ENCODE measurements at regions not wholly inside any gene's neighbourhood (a gene's known extent, or its start where the extent isn't known, plus 50 kb on each side); places are given as distances from the start of the nearest gene placed in this dataset.
A peak's percentile ranks its signal among the peaks of the same experiment; 100 is the strongest.

GRCh38 chr3:194282436-194283122, 68.5 kb downstream of the CPN2 start:
- no peak for TF ChIP-seq CTCF (IDR thresholded peaks at IDR 0.05)
- no peak overlapping the region for H3K27ac ChIP-seq

GRCh38 chr3:194283221-194284006, 67.7 kb downstream of the CPN2 start:
- TF ChIP-seq CTCF (IDR thresholded peaks at IDR 0.05): no peak
- Histone ChIP-seq H3K9ac (no peak overlapping the region), H3K4me2 (ENCODE audit: low read length) (no peak overlapping the region), H2AFZ (no peak overlapping the region), H3K4me1 (peaks cover 16% of the 10 kb centered on the region), H3K9me3 (ENCODE audit: control insufficient read depth, low read length) (no peaks in the 10 kb centered on the region), H3K79me2 (no peaks in the 10 kb centered on the region), H3K27me3 (ENCODE audit: control insufficient read depth, insufficient read depth, low read length) (no peaks in the 10 kb centered on the region), H3K36me3 (ENCODE audit: control insufficient read depth, insufficient read depth, low read length) (no peaks in the 10 kb centered on the region), H3K4me3 (ENCODE audit: low read depth, low read length) (no peak overlapping the region), H3K27ac (no peak overlapping the region)

More at GRCh38 chr3:194282436-194283122, 68.5 kb downstream of the CPN2 start:
- Histone ChIP-seq H3K4me1 (peaks cover 24% of the 10 kb centered on the region), H3K9me3 (ENCODE audit: control insufficient read depth, low read length) (no peaks in the 10 kb centered on the region), H3K79me2 (no peaks in the 10 kb centered on the region), H2AFZ (peak overlapping the region; percentile 41), H3K4me2 (ENCODE audit: low read length) (no peak overlapping the region), H3K27me3 (ENCODE audit: control insufficient read depth, insufficient read depth, low read length) (no peaks in the 10 kb centered on the region), H3K9ac (no peak overlapping the region), H3K36me3 (ENCODE audit: control insufficient read depth, insufficient read depth, low read length) (no peaks in the 10 kb centered on the region), H3K4me3 (ENCODE audit: low read depth, low read length) (no peak overlapping the region)

GRCh38 chr3:194284351-194284750, 66.8 kb downstream of the CPN2 start:
- Histone ChIP-seq H3K27me3 (ENCODE audit: control insufficient read depth, insufficient read depth, low read length) (no peaks in the 10 kb centered on the region), H3K4me2 (ENCODE audit: low read length) (no peak overlapping the region), H3K4me3 (ENCODE audit: low read depth, low read length) (no peak overlapping the region), H3K9ac (no peak overlapping the region), H3K79me2 (no peaks in the 10 kb centered on the region), H3K4me1 (peaks cover 8% of the 10 kb centered on the region), H3K9me3 (ENCODE audit: control insufficient read depth, low read length) (no peaks in the 10 kb centered on the region), H3K36me3 (ENCODE audit: control insufficient read depth, insufficient read depth, low read length) (no peaks in the 10 kb centered on the region), H2AFZ (no peak overlapping the region), H3K27ac (no peak overlapping the region)
- no peak for TF ChIP-seq CTCF (IDR thresholded peaks at IDR 0.05)

- Histone ChIP-seq H3K36me3 (ENCODE audit: control insufficient read depth, insufficient read depth, low read length) (no peaks in the 10 kb centered on the region), H3K4me2 (ENCODE audit: low read length) (no peak overlapping the region), H3K4me3 (ENCODE audit: low read depth, low read length) (no peak overlapping the region), H3K9ac (no peak overlapping the region), H3K4me1 (peaks cover 8% of the 10 kb centered on the region), H3K27ac (no peak overlapping the region), H3K27me3 (ENCODE audit: control insufficient read depth, insufficient read depth, low read length) (no peaks in the 10 kb centered on the region), H2AFZ (no peak overlapping the region), H3K9me3 (ENCODE audit: control insufficient read depth, low read length) (no peaks in the 10 kb centered on the region), H3K79me2 (no peaks in the 10 kb centered on the region)
- no peak for TF ChIP-seq CTCF (IDR thresholded peaks at IDR 0.05)
These were observed 65.9 kb downstream of the CPN2 start for GRCh38 chr3:194285024-194285849.

All from parathyroid adenoma (tissue), 2 donors.